ENCODE measurements at regions not wholly inside any gene's neighbourhood (a gene's known extent, or its start where the extent isn't known, plus 50 kb on each side); places are given as distances from the start of the nearest gene placed in this dataset.
A peak's percentile ranks its signal among the peaks of the same experiment; 100 is the strongest.

DNA sequence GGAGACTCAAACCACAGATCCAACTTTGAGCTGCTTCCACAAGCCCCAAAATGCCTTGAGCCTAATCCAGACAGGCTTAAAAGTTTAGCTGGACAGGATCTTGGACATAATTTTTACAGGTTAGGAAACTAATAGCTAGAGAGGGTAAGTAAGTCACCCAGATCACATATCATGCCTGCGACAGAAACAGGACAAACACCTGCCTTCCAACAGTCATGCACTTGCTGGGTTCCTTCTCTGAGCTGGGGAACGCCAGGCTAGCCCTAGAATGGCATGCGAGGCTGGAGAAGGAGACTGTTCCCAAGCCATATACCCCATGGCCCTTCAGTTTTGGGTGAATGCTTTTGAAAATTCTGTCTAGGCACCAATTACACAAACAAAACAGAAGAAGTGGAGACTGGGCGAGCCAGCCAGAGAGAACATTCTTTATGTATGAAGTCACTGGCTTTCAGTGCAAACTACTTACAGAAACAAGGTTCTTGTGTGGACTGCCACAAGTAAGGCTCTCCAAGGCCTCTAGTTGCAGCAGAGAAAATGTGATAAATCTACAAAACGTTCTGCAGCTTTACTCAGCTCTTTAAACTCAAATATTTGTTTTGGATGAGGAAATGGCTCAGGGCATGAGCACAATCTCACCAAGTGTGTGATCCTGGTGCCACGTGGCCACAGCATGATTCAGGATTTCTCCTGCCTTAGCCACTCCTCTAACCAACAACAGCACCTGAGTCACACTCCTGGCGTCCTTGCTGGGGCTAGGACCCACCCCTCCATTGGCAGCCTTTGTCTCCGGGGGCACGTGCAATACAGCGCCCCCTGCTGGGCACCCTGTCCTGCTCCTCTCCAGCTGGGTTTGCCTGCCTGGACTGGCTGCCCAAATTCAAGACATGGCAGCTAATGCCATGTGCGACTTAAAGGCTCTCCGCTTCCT lies 73.4 kb upstream of the UBL3 start:
- FAIRE-seq, result peak; percentile 94

DNA sequence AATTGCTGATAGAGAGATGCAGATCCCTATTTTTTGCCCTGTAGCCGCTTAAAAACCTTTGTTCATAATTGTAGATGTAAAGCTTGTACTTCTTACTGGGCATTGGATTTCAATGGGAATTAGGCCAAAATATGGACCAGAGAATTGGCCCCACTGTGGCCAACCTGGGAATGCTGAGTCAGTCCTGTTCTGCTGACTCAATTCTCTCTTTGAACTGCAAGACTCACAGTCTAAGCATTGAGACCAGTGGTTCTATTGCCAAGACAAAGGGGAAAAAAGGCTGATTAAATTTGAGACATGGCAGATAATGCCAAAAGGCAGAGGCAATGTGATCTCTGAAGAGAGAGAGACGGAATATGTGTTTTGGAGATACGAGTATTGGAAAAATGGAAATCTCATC lies 72.5 kb upstream of the UBL3 start:
- no peak for FAIRE-seq

DNA sequence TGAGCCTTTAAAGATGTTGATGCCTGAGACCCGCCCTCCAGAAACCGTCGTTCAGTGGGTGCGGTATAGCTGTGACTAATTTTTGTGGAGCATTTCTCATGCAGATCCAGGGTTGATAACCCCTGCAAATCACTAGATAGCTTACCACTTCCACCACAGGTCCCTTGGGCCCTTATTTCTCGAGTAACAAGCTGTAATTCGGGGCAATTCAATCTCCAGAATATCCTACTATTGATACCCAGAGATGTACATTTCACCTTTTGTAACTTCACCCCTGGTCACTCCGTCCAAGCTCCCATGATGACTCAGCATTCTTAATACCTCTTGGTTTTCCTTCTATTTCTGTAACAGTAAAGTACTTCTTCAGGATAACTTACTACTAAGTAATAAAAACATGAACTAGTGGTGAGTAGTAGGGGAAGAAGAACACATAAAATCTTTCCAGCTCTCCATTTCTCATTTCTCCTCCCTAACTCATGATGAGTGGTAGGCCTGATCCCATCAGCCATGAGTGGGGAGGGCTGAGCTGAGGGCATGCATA lies 71.9 kb upstream of the UBL3 start:
- no peak for FAIRE-seq

DNA sequence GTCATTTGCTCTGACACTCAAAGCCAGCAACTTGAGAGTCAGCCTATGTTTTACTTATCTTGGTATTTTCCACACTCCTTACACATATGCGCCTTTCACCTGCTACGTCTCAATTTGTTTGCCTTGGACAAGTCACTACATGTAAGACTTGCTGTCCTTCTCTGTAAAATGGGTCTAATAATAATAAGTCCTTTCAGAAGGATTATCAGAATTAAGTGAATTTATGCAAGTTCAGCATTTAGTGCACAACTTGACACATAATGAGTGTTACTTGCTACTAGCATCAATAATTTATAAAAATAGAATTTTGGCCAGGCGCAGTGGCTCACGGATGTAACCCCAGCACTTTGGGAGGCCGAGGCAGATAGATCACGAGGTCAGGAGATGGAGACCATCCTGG lies 71.1 kb upstream of the UBL3 start:
- FAIRE-seq, result no peak

DNA sequence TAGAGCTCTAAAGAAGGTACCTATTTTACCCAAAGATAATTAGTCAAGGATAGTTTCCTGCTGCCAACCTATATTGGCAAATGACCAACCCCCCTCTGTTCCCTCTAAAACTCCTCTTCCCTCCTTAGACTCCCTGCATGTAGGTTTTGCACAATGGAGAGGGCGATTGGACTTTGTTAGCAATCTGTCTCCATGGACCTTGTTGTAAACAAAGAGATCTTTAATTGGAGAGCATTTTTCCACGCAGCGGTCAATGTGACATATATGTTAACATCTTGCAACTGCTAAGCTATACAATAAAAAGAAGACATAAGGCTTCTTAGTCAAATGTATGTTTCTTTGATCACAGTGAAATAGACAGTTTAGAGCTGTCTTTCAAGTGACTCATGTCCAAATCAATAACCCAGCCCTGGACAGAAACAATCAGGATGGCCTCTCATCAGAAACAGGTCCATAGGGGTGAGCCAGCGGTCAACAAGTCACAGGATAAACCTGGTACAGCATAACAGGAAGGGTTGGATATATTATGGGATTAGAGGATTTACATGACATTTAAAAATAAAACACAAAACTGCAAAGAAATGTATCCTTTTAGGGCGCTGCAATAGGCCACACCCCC lies 69.7 kb upstream of the UBL3 start:
- no peak for FAIRE-seq

DNA sequence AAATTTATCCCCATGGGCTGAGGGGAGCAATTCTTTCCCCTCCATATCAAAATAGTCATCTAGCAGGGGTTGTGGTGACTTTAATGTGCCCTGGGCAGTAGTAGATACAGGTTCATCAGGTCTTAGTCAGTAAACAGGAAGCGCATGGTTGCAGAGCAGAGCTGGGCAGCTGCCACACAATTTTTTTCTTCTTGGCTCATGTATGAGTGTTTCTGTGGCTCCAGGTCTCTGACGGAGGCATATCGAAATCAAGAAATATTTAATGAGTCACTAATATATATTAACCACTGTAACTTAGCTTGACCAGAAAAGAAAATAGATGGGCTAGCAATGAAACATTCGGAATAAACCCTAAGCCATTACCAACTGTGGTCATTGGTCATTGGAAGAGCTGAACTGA lies 68.4 kb upstream of the UBL3 start:
- no peak for FAIRE-seq

DNA sequence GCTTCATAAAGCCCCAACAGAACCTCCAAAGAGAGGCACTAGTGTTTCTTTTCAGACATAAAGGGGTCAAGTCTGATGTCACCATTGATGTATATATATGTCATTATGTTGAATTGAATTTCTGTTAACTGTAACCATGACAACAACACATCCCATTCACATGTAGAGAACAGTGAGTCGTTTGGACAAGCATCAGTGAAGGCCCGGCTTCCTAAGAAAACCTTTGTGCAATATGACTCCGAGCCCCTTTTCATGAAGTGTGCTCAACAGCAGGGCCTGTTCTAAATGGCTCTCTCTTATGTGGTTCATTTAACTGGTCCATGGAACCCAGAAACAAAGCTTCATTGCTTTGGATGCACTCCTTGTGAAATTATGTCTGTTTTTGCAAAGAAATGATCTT lies 67.2 kb upstream of the UBL3 start:
- FAIRE-seq, result no peak

DNA sequence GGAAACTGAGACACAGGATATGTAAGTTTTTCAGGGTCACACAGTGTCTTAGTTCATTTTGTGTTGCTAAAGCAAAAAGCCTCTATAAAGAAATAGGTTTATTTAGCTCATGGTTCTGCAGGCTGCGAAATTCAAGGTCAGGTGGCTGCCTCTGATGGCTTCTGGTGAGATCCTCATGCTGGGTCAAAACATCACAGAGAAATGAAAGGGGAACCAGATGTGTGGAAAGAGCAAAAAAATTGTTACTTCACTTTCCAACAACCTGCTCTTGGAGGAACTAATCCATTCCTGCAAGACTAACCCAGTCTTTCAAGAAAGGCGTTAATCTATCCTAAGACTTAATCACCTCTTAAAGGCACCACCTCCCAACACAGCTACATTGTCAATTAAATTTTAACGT lies 64.2 kb upstream of the UBL3 start:
- FAIRE-seq, result no peak

DNA sequence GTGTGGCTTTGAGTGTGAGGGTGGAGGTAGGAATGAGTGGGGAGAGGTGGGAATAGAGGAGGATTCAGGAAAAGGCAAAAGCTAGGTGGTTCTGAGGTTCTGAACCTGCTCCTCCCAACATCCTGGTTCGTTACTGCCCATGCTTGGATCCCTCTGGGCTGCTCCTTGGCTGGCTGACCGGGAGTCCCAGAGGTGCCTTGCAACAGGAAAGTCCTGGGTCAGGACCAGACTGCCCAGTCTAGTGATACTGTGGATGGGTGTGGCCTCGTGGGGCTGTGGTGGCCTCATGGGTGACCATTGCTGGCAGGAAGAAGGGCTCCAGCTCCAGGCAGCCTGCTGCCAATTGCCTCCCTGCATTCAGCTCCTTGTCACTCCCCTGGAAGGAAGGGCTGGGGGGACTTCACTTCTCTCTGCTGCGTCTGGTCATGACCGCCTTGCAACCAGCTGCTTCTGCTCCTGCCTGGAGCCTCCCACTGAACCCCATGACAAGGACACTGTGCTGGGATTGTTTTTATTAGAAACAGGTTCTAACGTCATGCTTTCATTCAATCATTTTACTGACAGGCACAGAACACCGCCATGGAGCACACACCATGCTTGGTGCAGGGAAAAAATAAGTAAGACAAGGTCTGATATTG lies 61.5 kb upstream of the UBL3 start:
- FAIRE-seq, result no peak

DNA sequence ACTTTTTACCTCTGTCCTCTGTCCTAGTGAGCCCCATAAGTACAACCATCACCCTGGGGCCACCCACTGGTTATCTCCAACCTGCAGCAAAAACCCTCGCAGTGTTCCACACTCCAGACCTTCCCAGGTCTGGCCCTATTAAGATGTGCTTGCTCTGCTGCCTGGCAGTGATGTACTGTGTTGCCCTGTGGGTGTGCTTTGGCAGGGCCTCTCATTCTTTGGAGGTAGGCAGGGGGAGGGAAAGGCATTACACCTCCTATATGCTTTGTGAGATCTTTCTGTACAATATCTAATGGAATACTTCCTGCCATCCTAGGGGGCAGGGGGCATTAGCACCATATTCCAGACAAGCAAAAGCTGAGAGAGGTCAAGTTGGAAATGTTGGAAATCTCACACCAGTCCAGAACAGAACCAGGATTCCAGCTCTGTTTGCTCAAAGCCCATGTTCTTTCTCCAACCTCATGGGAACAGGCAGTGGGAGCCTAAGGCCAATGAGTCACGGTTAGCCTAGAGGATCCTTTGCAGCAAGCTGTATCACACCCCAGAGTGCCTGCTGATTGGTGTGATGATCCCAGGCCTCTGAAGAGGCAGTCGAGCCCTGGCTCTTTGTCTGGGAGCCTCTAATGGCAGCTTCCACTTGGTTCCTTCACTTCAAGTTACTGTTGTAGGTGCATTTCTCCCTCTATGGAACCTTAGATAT lies 59.7 kb upstream of the UBL3 start:
- no peak for FAIRE-seq

DNA sequence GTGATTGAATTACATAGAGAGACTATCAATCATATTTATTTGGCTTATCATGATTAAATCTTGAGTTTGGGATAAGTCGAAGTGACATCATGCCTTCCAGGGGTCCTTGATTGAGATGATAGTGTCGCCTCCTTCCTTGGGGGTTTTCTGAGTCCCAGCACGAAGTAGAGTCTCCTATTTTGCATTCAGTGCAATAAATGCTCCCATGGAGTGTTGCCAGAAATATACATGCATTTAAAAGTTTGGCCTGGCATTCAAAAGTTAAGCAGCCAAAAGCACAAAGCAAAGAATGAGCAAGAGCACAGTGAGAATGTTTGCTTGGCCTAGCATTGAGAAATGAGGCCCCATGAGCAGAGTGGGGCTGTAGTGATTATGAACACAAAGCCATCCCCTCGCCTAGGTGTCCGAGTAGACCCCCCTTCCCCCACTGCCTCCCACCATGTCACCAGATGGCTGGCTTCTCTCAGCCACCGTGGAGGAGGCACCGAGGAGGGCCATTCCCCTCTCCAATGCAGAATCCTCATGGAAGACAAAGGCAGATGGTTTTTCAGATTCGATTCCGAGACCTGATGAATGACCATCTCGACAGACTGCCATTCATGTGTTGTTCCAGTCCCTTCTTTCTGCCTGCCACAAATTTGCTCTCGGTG lies 58.8 kb upstream of the UBL3 start:
- no peak for FAIRE-seq

DNA sequence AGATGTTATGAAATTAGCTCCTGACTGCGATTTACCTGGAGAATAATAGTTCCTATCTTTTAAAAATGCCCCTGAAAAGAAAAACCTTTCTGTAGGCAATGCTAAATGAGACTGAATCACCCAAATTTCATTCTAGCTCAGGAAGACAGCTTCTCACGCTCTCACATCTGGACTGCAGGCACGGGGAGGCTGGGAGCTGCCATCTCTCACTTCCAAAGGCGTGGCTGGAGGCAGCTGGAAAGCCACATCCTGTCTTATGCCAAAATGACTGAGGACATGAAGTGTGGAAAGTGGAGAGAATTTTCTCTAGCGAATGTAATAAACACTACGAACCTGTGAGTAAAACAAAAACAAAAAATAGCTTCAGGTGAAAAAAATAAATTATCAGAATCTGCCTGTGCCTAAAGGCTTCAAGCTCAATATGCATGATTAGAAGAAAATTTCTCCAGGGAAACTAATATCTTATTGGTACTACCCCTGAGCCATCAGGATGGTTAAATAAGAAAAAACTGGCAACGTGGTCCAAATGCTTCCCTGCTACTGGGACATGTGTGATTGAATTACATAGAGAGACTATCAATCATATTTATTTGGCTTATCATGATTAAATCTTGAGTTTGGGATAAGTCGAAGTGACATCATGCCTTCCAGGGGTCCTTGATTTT lies 58.1 kb upstream of the UBL3 start:
- FAIRE-seq, result no peak

DNA sequence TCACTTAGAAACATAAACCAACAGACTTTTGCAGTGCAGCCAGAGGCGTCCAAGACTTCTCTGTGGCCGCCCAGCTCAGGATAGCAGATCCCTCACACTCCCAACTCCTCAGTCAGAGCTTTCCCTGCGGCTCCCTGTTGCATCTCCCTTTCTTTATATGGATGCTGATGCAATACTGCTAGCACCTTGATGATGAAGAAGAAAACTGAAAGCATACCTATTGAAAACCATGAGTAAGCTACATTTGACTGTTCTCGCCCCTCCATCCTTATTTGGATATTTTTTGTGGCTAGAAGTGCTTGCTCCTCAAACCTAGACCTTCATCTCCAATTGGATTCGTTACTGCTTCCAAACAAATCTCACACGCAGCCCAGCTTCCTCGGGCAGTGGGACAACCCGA lies 57.3 kb upstream of the UBL3 start:
- FAIRE-seq, result no peak

DNA sequence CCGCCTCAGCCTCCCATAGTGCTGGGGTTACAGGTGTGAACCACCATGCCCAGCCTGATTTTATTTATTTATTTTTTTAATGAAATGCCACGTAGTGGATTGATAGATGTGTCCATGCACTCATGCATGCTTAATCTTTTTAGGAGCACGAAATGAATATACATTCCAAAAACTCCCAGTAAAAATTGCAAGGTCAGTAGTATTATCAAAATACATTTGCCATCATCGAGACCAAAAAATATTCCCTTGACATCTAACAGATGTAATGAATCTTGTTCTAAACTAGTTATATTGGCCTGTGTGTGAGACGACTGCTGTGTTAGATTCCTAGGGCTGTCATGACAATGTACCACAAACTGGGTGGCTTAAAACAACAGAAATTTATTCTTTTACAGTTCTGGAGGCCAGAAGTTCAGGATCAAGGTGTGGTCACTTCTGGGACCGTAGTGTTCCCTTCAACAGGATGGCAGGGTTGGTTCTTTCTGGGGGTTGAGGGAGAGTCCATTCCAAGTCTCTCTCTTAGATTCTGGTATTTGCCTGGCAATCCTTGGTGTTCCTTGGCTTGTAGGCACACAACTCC lies 56.1 kb upstream of the UBL3 start:
- FAIRE-seq, result no peak

DNA sequence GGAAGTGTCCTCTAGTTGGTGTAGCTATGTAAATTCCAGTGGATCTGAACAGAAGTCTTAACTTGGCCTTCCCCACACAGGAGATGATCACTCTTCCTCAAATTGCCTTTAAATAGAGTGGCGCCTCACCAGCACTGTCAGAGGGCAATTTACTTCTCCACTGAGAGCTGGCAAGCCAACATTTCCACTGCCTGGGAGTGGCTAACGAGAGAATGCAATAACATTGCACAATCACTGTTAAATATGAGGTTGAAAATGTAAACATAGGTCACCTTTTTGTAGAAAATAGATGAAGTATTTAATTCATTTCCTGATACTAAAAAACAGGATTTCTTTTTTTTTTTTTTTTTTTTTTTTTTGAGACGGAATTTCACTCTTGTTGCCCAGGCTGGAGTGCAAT lies 55.4 kb upstream of the UBL3 start:
- FAIRE-seq, result no peak

DNA sequence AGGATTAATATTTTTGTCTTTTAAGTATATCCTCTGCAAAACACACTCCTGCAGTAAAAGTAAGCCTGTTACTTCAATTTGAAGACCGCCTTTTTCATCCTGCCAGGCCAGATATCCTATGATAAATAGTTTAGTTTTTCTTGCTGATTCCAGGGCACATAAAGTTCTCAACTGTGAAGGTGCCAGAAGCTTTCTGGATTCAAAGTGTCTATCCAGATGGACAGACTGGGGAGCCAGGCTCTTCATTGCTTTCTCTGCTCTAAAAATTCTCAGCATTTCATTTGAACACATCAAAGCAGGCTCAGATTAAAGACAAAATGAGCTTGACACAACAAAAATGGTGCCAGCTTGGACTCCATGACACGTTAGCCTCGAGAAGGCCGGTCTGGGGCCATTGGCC lies 53.6 kb upstream of the UBL3 start:
- FAIRE-seq, result no peak

DNA sequence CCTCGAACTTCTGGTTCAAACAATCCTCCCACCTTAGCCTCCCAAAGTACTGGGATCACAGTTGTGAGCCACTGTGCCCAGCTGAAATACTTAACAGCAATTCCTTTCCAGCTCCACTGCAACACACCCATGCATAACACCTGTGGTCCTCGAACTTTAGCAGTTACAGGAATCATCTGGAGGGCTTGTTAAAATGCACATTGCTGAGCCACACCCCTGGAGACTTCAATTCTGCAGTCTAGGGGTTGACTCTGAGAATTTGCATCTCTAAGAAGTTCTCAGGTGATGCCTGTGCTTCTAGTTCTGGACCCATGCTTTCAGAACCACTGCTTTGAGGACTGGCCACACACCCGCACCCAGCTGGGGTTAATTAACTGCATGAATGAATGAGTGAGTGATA lies 53.1 kb upstream of the UBL3 start:
- FAIRE-seq, result no peak

DNA sequence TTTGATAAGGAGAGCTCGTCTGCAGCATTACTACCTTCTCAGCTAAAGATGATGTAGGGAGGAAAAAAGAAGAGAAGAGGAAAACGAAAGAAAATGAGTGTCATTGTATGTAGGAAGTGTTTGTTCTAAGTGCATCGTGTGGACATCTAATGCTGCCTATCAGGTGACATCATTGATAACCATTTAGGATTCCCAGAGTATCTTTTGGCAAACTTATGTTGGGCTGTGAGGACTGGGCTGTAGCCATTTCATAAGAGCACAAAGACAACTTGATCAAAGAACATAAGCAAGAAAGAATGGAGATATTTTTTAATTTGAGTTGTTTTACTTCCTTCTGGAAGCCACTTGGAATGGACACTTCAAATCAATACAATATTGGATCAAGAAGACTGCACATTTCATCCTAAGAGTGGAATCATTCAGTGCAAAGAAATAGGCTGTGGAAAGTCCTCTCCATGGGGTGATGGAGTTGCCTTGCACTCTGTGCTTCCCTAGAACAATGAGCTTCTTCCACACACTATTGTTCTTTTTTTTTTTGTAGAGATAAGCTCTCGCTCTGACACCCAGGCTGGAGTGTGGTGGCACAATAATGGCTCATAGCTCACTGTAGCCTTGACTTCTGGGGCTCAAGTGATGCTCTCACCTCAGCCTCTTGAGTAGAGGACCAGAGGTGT lies 52.4 kb upstream of the UBL3 start:
- no peak for FAIRE-seq

DNA sequence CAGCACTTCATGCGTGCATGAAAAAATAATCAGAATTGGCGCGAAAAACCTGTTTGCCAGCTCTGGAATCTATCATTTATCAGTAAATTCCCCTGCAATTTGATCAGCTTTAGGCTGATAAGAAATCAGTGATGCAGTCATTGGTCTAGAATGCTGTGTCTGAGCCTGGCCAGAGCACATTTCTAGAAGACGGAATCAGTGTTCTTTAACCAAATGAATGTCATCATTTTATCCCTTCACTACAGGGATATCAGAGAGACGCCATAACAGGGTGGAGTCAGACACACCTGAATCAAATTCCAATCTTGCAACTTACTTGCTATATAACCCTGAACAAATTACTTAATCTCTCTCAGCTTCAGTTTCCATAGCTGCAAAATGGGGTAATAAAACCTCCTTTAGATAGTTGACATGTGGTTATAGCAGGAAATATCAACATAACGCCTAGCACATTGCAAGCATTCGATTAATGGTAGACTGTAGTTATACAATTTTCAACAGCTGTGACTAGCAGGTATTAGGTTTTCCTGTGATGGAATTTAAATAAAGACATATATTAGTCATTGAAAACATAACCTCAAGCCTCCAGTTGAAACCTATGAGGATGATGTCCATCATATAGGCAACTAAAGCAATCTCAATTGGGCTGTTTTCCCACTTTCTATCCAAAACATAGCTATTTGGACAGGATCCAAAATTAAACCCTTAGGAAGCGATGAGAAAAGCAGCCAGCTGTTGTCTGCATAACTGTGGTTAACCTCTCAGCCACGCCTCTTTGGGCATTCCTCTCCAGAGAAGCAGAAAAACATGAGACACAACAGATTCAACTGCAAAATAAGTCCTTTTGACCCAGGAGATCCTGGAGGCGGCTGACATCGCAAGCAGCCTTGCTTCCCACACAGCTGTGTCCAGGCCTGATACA lies 51.6 kb upstream of the UBL3 start:
- FAIRE-seq, result no peak

Data from islet of Langerhans (tissue), 1 donor.